ENCODE measurements at regions not wholly inside any gene's neighbourhood (a gene's known extent, or its start where the extent isn't known, plus 50 kb on each side); places are given as distances from the start of the nearest gene placed in this dataset.

DNA sequence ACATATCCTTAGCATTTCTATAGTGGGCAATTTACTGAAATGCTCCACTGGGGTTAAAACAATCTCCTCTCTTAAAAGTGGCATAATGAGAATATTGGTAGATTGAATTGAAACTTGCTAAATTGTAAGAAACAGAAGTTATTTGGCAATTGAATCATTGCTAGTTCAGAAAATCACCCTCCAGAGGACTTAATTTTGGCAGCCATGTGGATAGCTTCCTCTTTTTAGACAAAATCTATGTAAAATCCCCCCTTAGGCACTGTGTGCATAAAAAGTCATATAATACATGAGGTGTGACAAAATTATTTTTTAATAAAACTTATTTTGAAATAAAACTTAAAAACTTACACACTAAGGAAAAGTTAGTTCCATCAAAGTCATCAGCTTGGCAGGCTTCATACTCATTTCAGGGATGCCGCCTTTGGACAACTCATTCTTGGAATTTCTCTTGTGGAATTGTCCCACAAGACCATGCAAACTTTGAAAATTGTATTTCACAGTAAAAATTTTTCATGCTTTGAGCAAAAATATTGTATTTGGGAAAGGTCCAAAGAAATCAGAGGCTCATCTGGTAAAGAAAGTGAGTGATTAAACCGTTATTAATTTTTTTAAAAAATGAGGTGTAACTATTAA lies 473.0 kb downstream of the BCKDHB start:
- TF ChIP-seq TCF7L2 (IDR thresholded peaks at IDR 0.05; ENCODE audit: low read depth, low read length) (no peak), CTCF (IDR thresholded peaks at IDR 0.05) (no peak), SIN3A (IDR thresholded peaks at IDR 0.05; ENCODE audit: borderline replicate concordance, insufficient read depth, low read depth, low read length) (no peak), POLR2AphosphoS5 (IDR thresholded peaks at IDR 0.05; ENCODE audit: low read depth, low read length) (no peak), REST (IDR thresholded peaks at IDR 0.05; ENCODE audit: insufficient read depth in 1 of 2, low read depth in 2 of 2, low read length in 1 of 2) (no peak)
